Parathyroid adenoma (tissue), 2 donors: ENCODE measurements at regions not wholly inside any gene's neighbourhood (a gene's known extent, or its start where the extent isn't known, plus 50 kb on each side); places are given as distances from the start of the nearest gene placed in this dataset.

Source experiments
- H2AFZ ChIP-seq: fragments of 300-600 bp; sonication (generic); one replicate; pipeline ENCODE4 v1.7.0; 2017; ENCODE audit warnings: antibody characterized with exemption, mild to moderate bottlenecking
- H3K27ac ChIP-seq: fragments of 300-600 bp; sonication (generic); one replicate; pipeline ENCODE4 v1.7.0; 2017
- H3K27me3 ChIP-seq: fragments of 300-600 bp; sonication (generic); one replicate; pipeline ENCODE4 v1.7.0; 2017; ENCODE audit warnings: low read length; ENCODE audit not compliant: control insufficient read depth, insufficient read depth
- H3K36me3 ChIP-seq: fragments of 300-600 bp; sonication (generic); one replicate; pipeline ENCODE4 v1.7.0; 2017; ENCODE audit warnings: low read length; ENCODE audit not compliant: control insufficient read depth, insufficient read depth
- H3K4me1 ChIP-seq: fragments of 300-600 bp; sonication (generic); one replicate; pipeline ENCODE4 v1.7.0; 2017; ENCODE audit warnings: control low read depth
- H3K4me2 ChIP-seq: fragments of 300-600 bp; sonication (generic); one replicate; pipeline ENCODE4 v1.7.0; 2017; ENCODE audit warnings: low read length
- H3K4me3 ChIP-seq: fragments of 300-600 bp; sonication (generic); one replicate; pipeline ENCODE4 v1.7.0; 2017; ENCODE audit warnings: low read depth, low read length
- H3K79me2 ChIP-seq: fragments of 300-600 bp; sonication (generic); one replicate; pipeline ENCODE4 v1.7.0; 2017; ENCODE audit warnings: control low read depth
- H3K9ac ChIP-seq: fragments of 300-600 bp; sonication (generic); one replicate; pipeline ENCODE4 v1.7.0; 2017; ENCODE audit warnings: mild to moderate bottlenecking
- H3K9me3 ChIP-seq: fragments of 300-600 bp; sonication (generic); one replicate; pipeline ENCODE4 v1.7.0; 2017; ENCODE audit warnings: low read length; ENCODE audit not compliant: control insufficient read depth
- TF ChIP-seq, protein P1 (sequence below): fragments of 300-600 bp; sonication (generic); IDR thresholded peaks from one replicate; pipeline ENCODE4 v1.7.0; 2017; ENCODE audit warnings: antibody characterized with exemption, mild to moderate bottlenecking
- donor health status: primary hyperparathyroidism.

DNA sequence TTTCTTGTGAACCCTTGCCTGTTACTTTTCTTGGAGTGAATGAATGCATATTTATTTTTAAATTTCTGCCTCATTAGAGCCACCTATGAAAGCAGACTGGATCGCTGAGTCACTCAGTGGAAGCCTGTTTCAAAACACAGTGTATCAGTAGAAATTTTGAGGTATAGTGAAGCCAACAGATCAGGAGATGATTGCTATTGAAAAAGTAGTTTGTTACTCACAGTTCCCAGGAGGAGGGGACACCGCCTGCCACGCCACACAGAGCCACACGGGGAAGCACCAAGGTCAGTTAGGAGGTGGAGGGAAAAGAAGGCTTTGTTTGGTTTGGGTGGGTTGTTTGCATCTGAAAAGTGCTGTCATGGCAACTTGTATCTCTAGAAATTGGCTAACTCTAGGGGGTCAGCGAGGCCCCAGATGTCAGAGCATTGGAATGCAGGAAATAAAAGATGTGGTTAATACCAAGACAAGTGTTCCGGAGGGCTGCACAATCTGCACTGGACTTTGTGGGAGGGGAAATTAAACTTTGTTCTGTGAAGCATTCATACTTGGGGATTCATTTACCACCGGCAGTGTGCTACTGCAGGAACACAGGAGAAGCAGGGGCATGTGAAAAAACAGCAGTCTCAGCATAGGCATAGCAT lies 106.4 kb upstream of the SDK1 start:
- no peak overlapping the region for H3K9ac ChIP-seq
- TF ChIP-seq, protein P1, sequence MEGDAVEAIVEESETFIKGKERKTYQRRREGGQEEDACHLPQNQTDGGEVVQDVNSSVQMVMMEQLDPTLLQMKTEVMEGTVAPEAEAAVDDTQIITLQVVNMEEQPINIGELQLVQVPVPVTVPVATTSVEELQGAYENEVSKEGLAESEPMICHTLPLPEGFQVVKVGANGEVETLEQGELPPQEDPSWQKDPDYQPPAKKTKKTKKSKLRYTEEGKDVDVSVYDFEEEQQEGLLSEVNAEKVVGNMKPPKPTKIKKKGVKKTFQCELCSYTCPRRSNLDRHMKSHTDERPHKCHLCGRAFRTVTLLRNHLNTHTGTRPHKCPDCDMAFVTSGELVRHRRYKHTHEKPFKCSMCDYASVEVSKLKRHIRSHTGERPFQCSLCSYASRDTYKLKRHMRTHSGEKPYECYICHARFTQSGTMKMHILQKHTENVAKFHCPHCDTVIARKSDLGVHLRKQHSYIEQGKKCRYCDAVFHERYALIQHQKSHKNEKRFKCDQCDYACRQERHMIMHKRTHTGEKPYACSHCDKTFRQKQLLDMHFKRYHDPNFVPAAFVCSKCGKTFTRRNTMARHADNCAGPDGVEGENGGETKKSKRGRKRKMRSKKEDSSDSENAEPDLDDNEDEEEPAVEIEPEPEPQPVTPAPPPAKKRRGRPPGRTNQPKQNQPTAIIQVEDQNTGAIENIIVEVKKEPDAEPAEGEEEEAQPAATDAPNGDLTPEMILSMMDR = no peak
- no peak overlapping the region for H3K4me3 ChIP-seq
- H3K36me3 ChIP-seq = no peaks in the 10 kb centered on the region
- H3K79me2 ChIP-seq = no peaks in the 10 kb centered on the region
- H3K4me1 ChIP-seq = no peaks in the 10 kb centered on the region
- no peak overlapping the region for H3K4me2 ChIP-seq
- H3K9me3 ChIP-seq = no peaks in the 10 kb centered on the region
- no peak overlapping the region for H2AFZ ChIP-seq
- no peaks in the 10 kb centered on the region for H3K27me3 ChIP-seq
- no peak overlapping the region for H3K27ac ChIP-seq

DNA sequence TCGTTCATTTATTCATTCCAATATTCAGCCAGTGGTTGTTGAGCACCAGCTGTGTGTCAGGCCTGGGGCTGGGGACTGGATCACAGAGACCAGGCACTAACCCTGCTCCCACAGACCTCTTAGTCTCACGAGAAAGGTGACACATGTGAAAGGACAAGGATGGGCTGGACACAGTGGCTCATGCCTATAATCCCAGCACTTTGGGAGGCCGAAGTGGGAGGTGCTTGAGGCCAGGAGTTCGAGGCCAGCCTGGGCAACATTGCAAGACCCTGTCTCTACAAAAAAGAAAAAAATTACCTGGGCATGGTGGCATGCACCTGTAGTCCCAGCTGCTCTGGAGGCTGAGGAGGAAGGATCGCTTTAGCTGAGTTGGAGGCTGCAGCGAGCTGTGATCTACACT lies 105.9 kb upstream of the SDK1 start:
- TF ChIP-seq, protein P1 = no peak
- Histone ChIP-seq H3K79me2 (no peaks in the 10 kb centered on the region), H3K9me3 (no peaks in the 10 kb centered on the region), H3K27me3 (no peaks in the 10 kb centered on the region), H3K4me2 (no peak overlapping the region), H3K9ac (no peak overlapping the region), H3K4me3 (no peak overlapping the region), H2AFZ (no peak overlapping the region), H3K27ac (no peak overlapping the region), H3K36me3 (no peaks in the 10 kb centered on the region), H3K4me1 (no peaks in the 10 kb centered on the region)

DNA sequence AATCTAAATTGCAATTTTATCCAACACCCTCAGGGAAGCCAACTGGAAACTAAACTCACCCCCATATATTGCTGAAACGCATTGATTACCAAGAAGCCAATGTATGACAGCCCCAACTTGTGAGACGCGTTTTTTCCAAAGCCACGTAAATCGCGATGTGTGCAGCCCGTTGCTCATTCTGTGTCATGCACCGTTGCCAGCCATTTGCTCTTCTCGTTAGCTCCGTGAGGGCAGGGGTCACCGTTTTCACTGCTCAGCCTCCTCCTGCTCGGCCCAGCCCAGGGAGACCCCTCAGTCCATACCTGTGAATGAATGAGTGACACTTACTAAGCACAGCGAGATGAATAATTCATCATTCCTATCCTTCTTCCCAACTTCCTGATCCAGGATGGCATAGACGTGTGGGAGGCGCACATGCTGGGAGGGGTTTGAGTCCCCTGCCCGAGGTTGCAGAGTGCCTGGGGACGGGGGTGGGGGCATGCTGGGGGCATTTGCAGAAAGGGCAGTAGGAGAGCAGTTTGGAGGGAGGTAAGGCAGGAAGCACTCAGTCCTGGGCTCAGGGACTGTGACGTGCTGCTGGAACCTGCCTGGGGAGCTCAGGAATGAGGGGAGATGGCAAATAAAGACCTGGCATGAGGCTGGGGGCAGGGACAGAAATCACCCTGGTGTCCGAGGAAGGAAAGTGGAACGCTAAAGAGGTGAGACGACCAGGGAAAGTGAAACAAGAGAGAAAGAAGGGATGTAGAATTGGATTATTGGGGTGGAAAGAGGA lies 104.2 kb upstream of the SDK1 start:
- H3K4me3 ChIP-seq = no peak overlapping the region

DNA sequence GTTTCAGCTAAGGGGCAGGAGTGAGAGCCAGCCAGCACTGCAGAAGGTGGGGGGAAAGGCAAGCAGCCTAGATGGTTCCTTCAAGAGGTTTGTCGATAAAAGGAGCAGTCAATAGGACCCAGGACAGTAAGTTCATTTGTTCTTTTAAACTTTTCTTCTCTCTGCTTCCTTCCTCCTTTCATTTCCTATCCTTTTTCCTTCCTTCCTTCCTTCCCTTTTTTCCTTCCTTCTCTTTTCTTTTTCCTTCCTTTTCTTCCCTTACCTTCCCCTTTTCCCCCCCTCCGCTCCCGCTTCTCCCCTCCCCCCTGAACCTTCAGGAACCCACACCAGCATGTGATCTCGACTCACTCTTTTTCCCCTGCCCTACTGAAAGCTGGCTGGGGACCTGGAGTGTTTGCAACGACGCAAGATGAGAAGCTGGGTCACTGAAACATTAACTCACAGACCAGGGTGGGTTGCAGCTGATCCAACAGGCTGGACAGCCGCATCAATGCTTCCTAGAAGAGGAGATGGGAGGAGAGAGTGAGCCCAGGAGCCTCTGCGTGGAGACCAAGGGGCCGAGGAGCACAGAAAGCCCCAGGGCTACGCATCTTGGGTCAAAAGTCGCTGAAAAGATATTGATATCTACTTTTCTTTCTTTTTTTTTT lies 103.4 kb upstream of the SDK1 start:
- Histone ChIP-seq H3K9me3 (no peaks in the 10 kb centered on the region), H3K27ac (no peak overlapping the region), H2AFZ (no peak overlapping the region), H3K4me1 (no peaks in the 10 kb centered on the region), H3K27me3 (no peaks in the 10 kb centered on the region), H3K36me3 (no peaks in the 10 kb centered on the region), H3K9ac (no peak overlapping the region), H3K79me2 (no peaks in the 10 kb centered on the region), H3K4me2 (no peak overlapping the region), H3K4me3 (no peak overlapping the region)
- TF ChIP-seq, protein P1 = no peak

More for the DNA sequence above, 104.2 kb upstream of the SDK1 start:
- no peaks in the 10 kb centered on the region for H3K9me3 ChIP-seq
- H3K27me3 ChIP-seq = no peaks in the 10 kb centered on the region
- H3K79me2 ChIP-seq = no peaks in the 10 kb centered on the region
- TF ChIP-seq, protein P1 = no peak
- no peaks in the 10 kb centered on the region for H3K4me1 ChIP-seq
- no peak overlapping the region for H3K27ac ChIP-seq
- no peak overlapping the region for H3K9ac ChIP-seq
- no peak overlapping the region for H2AFZ ChIP-seq
- H3K4me2 ChIP-seq = no peak overlapping the region
- H3K36me3 ChIP-seq = no peaks in the 10 kb centered on the region
